ENCODE measurements at regions not wholly inside any gene's neighbourhood (a gene's known extent, or its start where the extent isn't known, plus 50 kb on each side); places are given as distances from the start of the nearest gene placed in this dataset.
A peak's percentile ranks its signal among the peaks of the same experiment; 100 is the strongest.

DNA sequence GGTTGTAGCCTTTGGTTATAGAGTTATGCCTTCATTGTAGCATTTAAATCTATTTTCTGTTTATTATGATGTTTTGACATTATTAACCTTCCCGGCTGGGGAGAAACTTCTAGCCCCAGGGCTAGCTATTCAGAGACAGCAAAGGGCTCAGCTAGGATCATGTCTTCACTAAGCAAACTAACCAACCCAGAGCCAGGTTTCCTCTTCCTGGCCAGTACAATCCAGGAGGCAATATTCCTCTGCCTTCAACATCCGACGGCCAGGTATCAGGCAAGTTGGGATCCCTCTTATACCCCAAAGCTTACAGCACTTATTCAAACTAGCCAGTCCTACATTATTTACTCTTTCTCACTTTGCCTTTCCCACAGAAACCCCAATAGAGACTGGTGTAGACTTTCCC lies 1060.7 kb upstream of the GHITM start:
- Mint-ChIP-seq H3K9me3 (ENCODE audit: unreplicated experiment) (no peaks in the 10 kb centered on the region), H3K4me3 (ENCODE audit: unreplicated experiment) (no peak overlapping the region), H3K27me3 (ENCODE audit: unreplicated experiment) (no peaks in the 10 kb centered on the region), H3K36me3 (ENCODE audit: unreplicated experiment) (no peaks in the 10 kb centered on the region), H3K4me1 (ENCODE audit: unreplicated experiment) (peaks cover 25% of the 10 kb centered on the region), H3K27ac (ENCODE audit: unreplicated experiment) (peak overlapping the region; percentile 17)
- DNase-seq (ENCODE audit: extremely low spot score, unreplicated experiment), result no peak
- TF ChIP-seq, protein P1, sequence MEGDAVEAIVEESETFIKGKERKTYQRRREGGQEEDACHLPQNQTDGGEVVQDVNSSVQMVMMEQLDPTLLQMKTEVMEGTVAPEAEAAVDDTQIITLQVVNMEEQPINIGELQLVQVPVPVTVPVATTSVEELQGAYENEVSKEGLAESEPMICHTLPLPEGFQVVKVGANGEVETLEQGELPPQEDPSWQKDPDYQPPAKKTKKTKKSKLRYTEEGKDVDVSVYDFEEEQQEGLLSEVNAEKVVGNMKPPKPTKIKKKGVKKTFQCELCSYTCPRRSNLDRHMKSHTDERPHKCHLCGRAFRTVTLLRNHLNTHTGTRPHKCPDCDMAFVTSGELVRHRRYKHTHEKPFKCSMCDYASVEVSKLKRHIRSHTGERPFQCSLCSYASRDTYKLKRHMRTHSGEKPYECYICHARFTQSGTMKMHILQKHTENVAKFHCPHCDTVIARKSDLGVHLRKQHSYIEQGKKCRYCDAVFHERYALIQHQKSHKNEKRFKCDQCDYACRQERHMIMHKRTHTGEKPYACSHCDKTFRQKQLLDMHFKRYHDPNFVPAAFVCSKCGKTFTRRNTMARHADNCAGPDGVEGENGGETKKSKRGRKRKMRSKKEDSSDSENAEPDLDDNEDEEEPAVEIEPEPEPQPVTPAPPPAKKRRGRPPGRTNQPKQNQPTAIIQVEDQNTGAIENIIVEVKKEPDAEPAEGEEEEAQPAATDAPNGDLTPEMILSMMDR (IDR thresholded peaks at IDR 0.05), result no peak

DNA sequence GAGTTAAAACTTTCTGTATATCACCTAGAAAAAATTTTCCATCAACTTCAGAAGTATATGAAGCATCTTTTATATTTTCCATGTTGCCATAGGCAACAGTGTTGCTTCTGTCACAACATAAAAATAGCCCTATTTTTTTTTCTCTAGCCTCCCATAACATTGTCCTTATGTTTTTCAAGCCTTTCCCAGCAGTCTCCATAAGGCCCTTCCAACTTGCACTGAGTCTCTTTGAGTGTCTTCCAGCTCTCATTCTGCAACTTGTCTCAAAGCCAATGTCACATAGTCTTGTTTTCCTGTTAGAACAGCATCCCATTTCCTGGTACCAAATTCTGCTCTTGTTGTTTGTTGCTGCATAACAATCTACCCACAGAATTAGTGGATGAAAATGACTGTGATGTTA lies 1055.5 kb upstream of the GHITM start:
- Mint-ChIP-seq H3K4me3 (ENCODE audit: unreplicated experiment) (no peak overlapping the region), H3K27ac (ENCODE audit: unreplicated experiment) (no peak overlapping the region), H3K9me3 (ENCODE audit: unreplicated experiment) (no peaks in the 10 kb centered on the region), H3K27me3 (ENCODE audit: unreplicated experiment) (no peaks in the 10 kb centered on the region), H3K36me3 (ENCODE audit: unreplicated experiment) (no peaks in the 10 kb centered on the region), H3K4me1 (ENCODE audit: unreplicated experiment) (peaks cover 6% of the 10 kb centered on the region)
- DNase-seq (ENCODE audit: extremely low spot score, unreplicated experiment), result no peak
- TF ChIP-seq, protein P1 (IDR thresholded peaks at IDR 0.05), result no peak

DNA sequence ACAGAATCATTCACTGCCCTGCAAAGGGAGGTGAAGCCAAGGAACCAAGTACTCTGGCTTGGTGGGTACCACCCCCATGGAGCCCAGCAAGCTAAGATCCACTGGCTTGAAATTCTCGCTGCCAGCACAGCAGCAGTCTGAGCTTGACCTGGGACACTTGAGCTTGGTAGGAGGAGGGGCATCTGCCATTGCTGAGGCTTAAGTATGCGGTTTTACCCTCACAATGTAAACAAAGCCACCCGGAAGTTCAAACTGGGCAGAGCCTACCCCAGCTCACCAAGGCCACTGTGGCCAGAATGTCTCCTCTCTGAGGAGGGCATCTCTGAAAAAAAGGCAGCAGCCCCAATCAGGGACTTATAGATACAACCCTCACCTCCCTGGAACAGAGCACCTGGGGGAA lies 1050.0 kb upstream of the GHITM start:
- no peak for DNase-seq (ENCODE audit: extremely low spot score, unreplicated experiment)
- Mint-ChIP-seq H3K27me3 (ENCODE audit: unreplicated experiment) (peaks cover 5% of the 10 kb centered on the region), H3K27ac (ENCODE audit: unreplicated experiment) (no peak overlapping the region), H3K4me3 (ENCODE audit: unreplicated experiment) (no peak overlapping the region), H3K9me3 (ENCODE audit: unreplicated experiment) (peaks cover 3% of the 10 kb centered on the region), H3K4me1 (ENCODE audit: unreplicated experiment) (peaks cover 4% of the 10 kb centered on the region), H3K36me3 (ENCODE audit: unreplicated experiment) (no peaks in the 10 kb centered on the region)
- TF ChIP-seq, protein P1 (IDR thresholded peaks at IDR 0.05), result no peak

DNA sequence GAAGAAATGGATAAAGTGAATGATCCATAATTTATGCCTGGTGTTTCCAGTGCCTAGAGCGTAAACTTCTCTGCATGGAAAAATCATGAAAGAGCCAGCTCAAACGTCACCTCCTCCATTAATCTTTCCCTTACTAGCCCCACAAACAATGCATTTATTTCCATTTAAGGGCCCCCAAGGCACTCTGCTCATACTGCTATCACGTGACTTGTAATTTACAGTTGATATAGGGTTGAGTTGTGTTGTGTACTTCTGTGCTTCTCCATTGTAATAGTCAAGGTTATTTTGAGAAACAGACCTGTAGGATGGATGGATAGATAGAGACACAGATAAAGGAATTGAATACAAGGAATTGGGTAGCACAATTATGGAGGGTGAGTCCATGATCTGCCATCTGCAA lies 1034.7 kb upstream of the GHITM start:
- Mint-ChIP-seq H3K4me1 (ENCODE audit: unreplicated experiment) (peaks cover 3% of the 10 kb centered on the region), H3K36me3 (ENCODE audit: unreplicated experiment) (no peaks in the 10 kb centered on the region), H3K4me3 (ENCODE audit: unreplicated experiment) (no peak overlapping the region), H3K9me3 (ENCODE audit: unreplicated experiment) (peaks cover 4% of the 10 kb centered on the region), H3K27ac (ENCODE audit: unreplicated experiment) (no peak overlapping the region), H3K27me3 (ENCODE audit: unreplicated experiment) (peaks cover 3% of the 10 kb centered on the region)
- TF ChIP-seq, protein P1 (IDR thresholded peaks at IDR 0.05), result no peak
- DNase-seq (ENCODE audit: extremely low spot score, unreplicated experiment), result no peak

DNA sequence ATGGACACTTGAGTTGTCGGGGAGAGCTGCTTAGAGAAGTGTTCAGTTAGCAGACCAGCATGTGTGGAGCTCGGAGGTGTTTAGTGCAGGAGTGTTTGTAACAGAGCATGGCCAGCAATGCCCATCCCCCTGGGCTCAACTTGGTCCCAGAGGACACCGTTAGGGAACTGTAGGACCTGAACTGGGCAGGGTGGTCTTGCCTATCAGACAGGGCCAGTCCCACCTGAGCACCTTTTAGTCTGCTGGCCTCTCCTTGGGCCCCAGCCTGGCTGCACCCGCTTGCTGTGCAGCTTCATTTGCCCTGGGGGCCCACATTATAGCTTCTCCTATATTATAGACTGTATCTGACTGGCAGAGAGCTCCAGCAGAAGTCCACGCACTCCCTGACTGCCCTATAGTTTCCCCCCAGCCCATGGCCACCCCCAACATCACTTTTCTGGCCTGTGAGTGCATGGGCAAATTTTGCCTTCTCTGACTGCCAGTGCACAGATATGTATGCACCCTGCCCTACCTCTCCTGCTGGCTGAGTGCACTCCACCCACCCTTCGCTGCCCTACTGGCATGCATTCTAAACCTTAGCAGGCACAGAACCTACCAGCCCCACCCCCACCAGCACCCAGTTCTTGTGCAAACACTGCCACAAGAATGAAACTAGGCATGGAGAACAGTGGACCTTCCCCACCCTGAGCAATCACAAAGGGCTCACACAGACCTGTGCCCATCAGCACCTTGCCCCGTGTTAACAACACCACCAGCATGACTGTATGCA lies 1030.6 kb upstream of the GHITM start:
- TF ChIP-seq, protein P1 (IDR thresholded peaks at IDR 0.05), result no peak
- no peak overlapping the region for H3K4me3 Mint-ChIP-seq (ENCODE audit: unreplicated experiment)
- H3K4me1 Mint-ChIP-seq (ENCODE audit: unreplicated experiment), result peaks cover 2% of the 10 kb centered on the region
- H3K27me3 Mint-ChIP-seq (ENCODE audit: unreplicated experiment), result no peaks in the 10 kb centered on the region
- H3K36me3 Mint-ChIP-seq (ENCODE audit: unreplicated experiment), result no peaks in the 10 kb centered on the region
- no peak overlapping the region for H3K27ac Mint-ChIP-seq (ENCODE audit: unreplicated experiment)
- no peak for DNase-seq (ENCODE audit: extremely low spot score, unreplicated experiment)
- peaks cover 36% of the 10 kb centered on the region for H3K9me3 Mint-ChIP-seq (ENCODE audit: unreplicated experiment)

Measured in osteocyte (in vitro differentiated cells).